ENCODE measurements at regions not wholly inside any gene's neighbourhood (a gene's known extent, or its start where the extent isn't known, plus 50 kb on each side); places are given as distances from the start of the nearest gene placed in this dataset.

DNA sequence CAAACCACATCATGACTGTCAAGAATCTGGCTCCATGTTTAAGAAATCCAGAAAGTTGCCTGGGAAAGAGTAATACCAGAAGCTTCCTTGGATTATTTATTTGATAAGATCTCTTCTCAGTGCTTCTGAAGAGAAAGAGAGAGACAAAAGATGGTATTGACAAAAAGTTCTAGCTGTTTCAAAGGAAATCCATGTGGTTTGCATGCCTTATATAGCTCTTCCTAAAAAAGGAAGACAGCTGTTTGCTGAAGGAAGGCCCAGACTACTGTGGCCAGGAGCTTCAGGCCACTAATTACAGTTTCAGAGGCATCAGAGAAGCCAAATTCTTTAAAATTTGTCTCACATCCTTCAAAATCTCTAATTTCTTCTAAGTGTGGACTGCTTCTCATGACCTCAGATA is 565.2 kb upstream of the SLIT2 start:
- SMC1A ChIA-PET (ENCODE audit: uncharacterized antibody, unreplicated experiment): no interaction called here
- no peaks in the 10 kb centered on the region for H3K9me3 ChIP-seq (replicated peaks; ENCODE audit: control insufficient read depth, insufficient read depth, low read length)
- no peak overlapping the region for H3K27ac ChIP-seq (ENCODE audit: control insufficient read depth, insufficient read depth)
- no peaks in the 10 kb centered on the region for H3K4me1 ChIP-seq (ENCODE audit: control insufficient read depth, insufficient read depth, low read length)
- CTCF ChIA-PET: no interaction called here
- no peaks in the 10 kb centered on the region for H3K27me3 ChIP-seq (replicated peaks in 1 of 2; ENCODE audit: control insufficient read depth in 2 of 2, insufficient read depth in 2 of 2, low read length in 1 of 2)
- no peaks in the 10 kb centered on the region for H3K36me3 ChIP-seq (ENCODE audit: control insufficient read depth in 2 of 2, insufficient read depth in 2 of 2, low read length in 1 of 2)
- no peaks in the 10 kb centered on the region for H4K20me1 ChIP-seq (ENCODE audit: control insufficient read depth, insufficient read depth)
- no TSS peak for BruUV-seq (replicated peaks)
- no peak for FAIRE-seq
- H3K9ac ChIP-seq (ENCODE audit: control insufficient read depth, insufficient read depth, low read length): no peak overlapping the region
- no peak overlapping the region for H2AFZ ChIP-seq (ENCODE audit: control insufficient read depth, low read depth, low read length)
- no peak overlapping the region for H3K4me2 ChIP-seq (ENCODE audit: control insufficient read depth, insufficient read depth)
- in situ Hi-C loops (cut with MboI): no loop called here
- H3K79me2 ChIP-seq (ENCODE audit: control insufficient read depth, insufficient read depth, low read length): no peaks in the 10 kb centered on the region
- no peak overlapping the region for H3K4me3 ChIP-seq
- intact Hi-C loops (cut with micrococcal nuclease; ENCODE audit: unreplicated experiment): no loop called here
- DNase-seq (ENCODE audit: low read depth, low spot score): no peak
- RAD21 ChIA-PET (ENCODE audit: unreplicated experiment): no interaction called here
- POLR2A ChIA-PET: no interaction called here
- no peak for TF ChIP-seq BRCA1 (IDR thresholded peaks at IDR 0.05; ENCODE audit: low read depth, low read length)
- no peak for TF ChIP-seq POLR2A (IDR thresholded peaks at IDR 0.05; ENCODE audit: low read depth, low read length)
- TF ChIP-seq, protein P1, sequence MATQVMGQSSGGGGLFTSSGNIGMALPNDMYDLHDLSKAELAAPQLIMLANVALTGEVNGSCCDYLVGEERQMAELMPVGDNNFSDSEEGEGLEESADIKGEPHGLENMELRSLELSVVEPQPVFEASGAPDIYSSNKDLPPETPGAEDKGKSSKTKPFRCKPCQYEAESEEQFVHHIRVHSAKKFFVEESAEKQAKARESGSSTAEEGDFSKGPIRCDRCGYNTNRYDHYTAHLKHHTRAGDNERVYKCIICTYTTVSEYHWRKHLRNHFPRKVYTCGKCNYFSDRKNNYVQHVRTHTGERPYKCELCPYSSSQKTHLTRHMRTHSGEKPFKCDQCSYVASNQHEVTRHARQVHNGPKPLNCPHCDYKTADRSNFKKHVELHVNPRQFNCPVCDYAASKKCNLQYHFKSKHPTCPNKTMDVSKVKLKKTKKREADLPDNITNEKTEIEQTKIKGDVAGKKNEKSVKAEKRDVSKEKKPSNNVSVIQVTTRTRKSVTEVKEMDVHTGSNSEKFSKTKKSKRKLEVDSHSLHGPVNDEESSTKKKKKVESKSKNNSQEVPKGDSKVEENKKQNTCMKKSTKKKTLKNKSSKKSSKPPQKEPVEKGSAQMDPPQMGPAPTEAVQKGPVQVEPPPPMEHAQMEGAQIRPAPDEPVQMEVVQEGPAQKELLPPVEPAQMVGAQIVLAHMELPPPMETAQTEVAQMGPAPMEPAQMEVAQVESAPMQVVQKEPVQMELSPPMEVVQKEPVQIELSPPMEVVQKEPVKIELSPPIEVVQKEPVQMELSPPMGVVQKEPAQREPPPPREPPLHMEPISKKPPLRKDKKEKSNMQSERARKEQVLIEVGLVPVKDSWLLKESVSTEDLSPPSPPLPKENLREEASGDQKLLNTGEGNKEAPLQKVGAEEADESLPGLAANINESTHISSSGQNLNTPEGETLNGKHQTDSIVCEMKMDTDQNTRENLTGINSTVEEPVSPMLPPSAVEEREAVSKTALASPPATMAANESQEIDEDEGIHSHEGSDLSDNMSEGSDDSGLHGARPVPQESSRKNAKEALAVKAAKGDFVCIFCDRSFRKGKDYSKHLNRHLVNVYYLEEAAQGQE (IDR thresholded peaks at IDR 0.05; ENCODE audit: low read depth, low read length): no peak
- no peak for TF ChIP-seq SREBF1 (IDR thresholded peaks at IDR 0.05; ENCODE audit: low read length)
- no peak for TF ChIP-seq MYC (IDR thresholded peaks at IDR 0.05; ENCODE audit: insufficient read depth, insufficient read length, insufficient replicate concordance, low read length, severe bottlenecking)
- TF ChIP-seq IRF5 (IDR thresholded peaks at IDR 0.05; ENCODE audit: borderline replicate concordance): no peak
- TF ChIP-seq RAD51 (IDR thresholded peaks at IDR 0.05): no peak
- TF ChIP-seq BCL11A (IDR thresholded peaks at IDR 0.05; ENCODE audit: low read depth, low read length): no peak
- no peak for TF ChIP-seq TBL1XR1 (IDR thresholded peaks at IDR 0.05; ENCODE audit: low read depth, low read length)
- no peak for TF ChIP-seq ZNF274 (IDR thresholded peaks at IDR 0.05; ENCODE audit: insufficient read depth, insufficient read length)
- no peak for TF ChIP-seq CUX1 (IDR thresholded peaks at IDR 0.05; ENCODE audit: insufficient replicate concordance, low read depth, low read length)
- no peak for TF ChIP-seq RCOR1 (conservative IDR thresholded peaks at IDR 0.05; ENCODE audit: low read depth, low read length)
- no peak for ATAC-seq

Data from GM12878 (cell line).